Thyroid gland (tissue), 4 donors: ENCODE measurements at regions not wholly inside any gene's neighbourhood (a gene's known extent, or its start where the extent isn't known, plus 50 kb on each side); places are given as distances from the start of the nearest gene placed in this dataset.

Experiments
- CTCF ChIP-seq, 6 experiments: fragments of 200-600 bp in 3 of 6; fragments of 450-650 bp in 3 of 6; sonication (generic) in 3 of 6; IDR thresholded peaks; one replicate each; pipeline ENCODE4 v1.5.1; 2016 to 2019; ENCODE audit warnings: antibody characterized with exemption in 6 of 6, mild to moderate bottlenecking in 2 of 6, inconsistent platforms in 1 of 6, moderate library complexity in 1 of 6
- POLR2A ChIP-seq, 2 donors: fragments of 450-650 bp; IDR thresholded peaks; one replicate each; pipeline ENCODE4 v1.6.1; 2017; ENCODE audit warnings: antibody characterized with exemption in 2 of 2, mild to moderate bottlenecking in 2 of 2, moderate library complexity in 1 of 2

- TF ChIP-seq CTCF (IDR thresholded peaks at IDR 0.05) (no peak), POLR2A (IDR thresholded peaks at IDR 0.05) (no peak)
These were observed 829.7 kb downstream of the PCDH17 start for GRCh38 chr13:58461217-58461616.
